ENCODE measurements at regions not wholly inside any gene's neighbourhood (a gene's known extent, or its start where the extent isn't known, plus 50 kb on each side); places are given as distances from the start of the nearest gene placed in this dataset.

- TF ChIP-seq CTCF (IDR thresholded peaks at IDR 0.05; ENCODE audit: low read depth, low read length, missing input control) (no peak), FOXA2 (IDR thresholded peaks at IDR 0.05) (no peak), ZBTB33 (IDR thresholded peaks at IDR 0.05) (no peak), GABPA (IDR thresholded peaks at IDR 0.05 in 1 of 2, conservative IDR thresholded peaks at IDR 0.05 in 1 of 2) (no peak), RAD21 (IDR thresholded peaks at IDR 0.05) (no peak)
Observed at GRCh38 chr3:116515973-116516372, 70.7 kb upstream of the LSAMP start.

Data from liver (tissue), 3 donors.